ENCODE measurements at regions not wholly inside any gene's neighbourhood (a gene's known extent, or its start where the extent isn't known, plus 50 kb on each side); places are given as distances from the start of the nearest gene placed in this dataset.
"Not testable (repeated sequence)": the region's sequence is repeated elsewhere in the genome, so short reads cannot be mapped to it uniquely, and the experiment has no call there.

DNA sequence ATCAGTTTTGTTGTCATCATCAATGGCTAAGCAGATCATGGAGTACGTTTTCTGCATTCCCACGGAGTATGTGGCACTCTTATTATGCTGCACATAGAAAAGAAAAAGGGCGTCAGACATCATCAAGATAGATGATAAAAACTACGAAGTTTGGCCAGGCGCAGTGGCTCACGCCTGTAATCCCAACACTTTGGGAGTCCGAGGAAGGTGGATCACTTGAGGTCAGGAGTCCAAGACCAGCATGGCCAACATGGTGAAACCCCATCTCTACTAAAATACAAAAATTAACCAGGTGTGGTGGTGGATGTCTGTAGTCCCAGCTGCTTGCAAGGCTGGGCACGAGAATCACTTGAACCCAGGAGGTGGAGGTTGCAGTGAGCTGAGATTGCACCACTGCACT, 312.8 kb downstream of the GOLGA6L6 start:
- DNase-seq, result not testable (repeated sequence)

DNA sequence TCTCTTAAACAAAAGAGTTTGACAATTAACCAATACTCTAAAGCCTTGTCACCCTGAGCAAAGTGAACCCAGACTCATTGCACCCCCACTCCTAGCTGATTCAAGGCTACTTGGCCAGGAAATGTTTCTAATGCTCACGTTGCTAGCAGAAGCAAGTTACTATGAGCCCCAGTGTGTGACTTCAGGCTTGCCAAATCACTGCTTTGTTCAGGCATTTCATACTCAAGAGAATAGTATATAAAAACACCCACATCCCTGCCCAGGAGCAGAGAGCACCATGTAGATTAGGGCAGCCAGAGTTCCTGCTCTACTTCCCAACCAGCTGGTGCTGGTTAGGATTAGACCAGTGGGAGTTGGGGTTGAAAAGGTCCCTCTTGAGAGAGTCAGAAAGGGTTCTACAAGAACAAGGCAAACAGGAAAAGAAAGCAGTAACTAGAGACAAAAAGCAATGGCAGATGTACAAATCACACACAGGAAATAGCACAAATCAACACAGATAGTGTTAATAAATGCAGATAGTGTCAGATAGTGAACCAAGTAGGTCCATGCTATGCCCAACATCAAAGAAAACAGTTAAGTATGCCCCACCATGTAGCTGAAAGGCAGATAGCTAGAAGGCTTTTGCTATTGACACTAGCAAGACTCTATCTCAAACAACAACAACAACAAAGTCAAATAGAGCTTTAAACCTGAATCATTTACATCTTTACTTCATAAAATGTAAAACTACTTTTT, 314.3 kb downstream of the GOLGA6L6 start:
- not testable (repeated sequence) for DNase-seq

DNA sequence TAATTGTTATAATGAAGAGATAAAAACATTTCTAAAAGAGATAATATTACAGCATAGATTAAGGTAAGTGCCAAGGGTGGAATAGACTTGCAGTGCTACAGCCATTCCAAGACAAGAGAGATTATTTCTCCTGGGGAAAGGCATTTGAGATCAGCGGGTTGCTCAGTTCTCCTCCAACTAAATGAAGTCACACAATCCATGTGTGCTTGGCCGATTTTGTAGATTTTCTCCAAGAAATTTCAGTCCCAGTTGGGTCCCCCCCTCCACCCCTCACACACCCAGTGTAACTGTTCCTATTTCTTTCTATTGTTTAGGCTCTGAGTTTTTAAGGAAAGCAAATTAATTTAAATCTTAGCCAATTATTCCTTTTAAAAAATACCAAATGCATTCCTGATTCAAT, 315.1 kb downstream of the GOLGA6L6 start:
- not testable (repeated sequence) for DNase-seq

DNA sequence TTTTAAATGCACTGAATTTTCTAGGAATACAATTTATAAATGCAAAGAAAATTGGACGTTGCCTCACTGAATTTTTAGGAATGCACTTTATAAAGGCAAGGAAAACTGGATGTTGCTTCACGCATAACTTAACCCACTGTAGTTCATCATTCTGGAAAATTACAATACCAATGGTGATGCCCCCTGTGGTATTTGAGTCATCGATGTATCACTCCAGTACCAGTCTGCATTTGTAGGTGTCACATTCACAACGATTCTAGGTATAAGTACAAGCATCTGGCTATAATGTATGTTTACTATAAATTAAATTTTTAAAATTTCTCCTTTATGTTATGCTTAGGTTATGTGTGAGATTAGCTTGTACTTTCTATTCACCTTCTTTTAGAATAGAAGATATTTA, 320.5 kb downstream of the GOLGA6L6 start:
- DNase-seq, result not testable (repeated sequence)

DNA sequence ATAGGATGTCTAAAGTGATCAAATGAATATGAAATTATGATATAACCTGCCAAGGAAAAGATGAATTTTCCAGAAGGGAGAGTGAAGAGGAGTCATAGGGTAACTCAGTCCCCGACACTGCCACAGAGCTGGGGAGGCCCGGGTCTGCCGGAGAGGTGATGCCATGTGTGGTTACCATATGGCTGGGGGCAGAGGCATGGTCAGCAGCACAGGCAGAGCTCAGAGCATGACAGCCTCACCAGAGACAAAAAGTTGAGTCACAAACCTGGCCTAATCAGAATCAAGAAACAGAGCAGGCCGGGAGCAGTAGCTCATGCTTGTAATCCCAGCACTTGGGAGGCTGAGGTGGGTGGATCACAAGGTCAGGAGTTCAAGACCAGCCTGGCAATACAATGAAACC, 322.4 kb downstream of the GOLGA6L6 start:
- DNase-seq, result not testable (repeated sequence)

DNA sequence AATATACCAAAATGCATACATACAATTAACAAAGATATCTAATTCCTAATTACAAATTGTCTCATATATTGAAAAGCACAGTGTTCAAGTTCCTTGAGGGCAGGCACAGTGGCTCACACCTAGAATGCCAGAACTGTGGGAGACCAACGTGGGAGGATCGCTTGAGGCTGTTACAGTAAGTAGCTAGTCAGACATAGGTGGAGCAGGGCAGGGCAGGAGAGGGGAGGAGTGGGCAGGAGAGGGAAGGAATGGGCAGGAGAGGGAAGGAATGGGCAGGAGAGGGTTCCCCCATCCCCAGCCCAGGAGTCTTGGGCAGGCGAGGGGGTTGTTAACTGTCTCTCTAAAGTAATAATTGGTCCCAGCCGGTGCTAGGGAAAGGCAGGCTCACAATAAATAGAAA, 325.9 kb downstream of the GOLGA6L6 start:
- not testable (repeated sequence) for DNase-seq

DNA sequence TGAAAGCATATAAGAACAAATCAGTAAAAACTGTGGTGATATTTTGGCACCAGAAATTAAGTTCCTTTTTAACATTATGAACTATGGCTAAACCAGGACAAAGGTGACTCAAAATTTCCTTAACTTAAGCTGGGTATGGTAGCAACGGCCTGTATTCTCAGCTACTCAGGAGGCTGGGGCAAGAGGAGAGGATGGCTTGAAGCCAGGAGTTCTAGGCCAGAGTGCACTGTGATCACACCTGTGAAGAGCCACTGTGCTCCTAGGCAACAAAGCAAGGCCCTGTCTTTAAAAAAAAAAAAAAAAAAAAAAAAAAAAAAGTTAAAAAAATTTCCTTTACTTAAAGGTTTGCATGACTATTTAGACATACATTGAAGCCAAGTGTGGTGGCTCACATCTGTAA, 327.5 kb downstream of the GOLGA6L6 start:
- DNase-seq, result not testable (repeated sequence)

DNA sequence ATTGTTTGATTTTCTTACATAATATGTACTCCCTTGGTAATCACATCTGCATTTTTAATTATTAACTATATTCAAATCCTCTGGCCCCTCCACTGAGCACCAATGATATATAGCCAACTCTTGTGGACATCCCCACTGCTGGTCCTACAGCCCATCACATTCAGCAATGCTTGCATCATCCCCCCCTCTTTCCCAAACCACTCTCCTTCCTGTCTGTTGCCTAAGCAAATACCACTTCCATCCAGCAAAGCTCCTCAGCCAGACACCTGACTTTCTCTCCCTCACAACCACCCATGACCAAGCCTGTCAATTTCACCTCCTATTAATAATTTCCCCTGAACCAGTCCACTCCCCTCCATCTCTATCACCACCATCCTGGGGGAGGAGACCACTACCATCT, 330.1 kb downstream of the GOLGA6L6 start:
- DNase-seq, result not testable (repeated sequence)

DNA sequence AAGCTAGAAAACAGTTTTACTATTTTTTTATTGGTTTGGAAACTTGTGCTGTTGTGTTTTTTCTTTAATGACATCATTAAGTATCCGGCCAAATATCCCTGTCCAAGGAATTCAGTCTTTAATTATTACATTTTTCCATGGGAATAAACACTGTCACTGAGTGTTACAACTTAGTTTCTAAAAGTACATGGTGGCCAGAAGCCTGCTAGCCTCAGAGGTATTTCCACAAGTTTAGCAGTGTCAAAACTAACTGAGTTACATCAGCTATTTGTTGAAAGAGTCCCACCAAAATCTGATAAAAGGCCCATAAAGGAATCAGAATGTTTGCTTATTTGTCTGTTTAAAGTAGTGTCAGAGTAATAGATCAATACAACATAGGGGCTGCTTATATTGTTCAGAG, 331.6 kb downstream of the GOLGA6L6 start:
- DNase-seq, result not testable (repeated sequence)

DNA sequence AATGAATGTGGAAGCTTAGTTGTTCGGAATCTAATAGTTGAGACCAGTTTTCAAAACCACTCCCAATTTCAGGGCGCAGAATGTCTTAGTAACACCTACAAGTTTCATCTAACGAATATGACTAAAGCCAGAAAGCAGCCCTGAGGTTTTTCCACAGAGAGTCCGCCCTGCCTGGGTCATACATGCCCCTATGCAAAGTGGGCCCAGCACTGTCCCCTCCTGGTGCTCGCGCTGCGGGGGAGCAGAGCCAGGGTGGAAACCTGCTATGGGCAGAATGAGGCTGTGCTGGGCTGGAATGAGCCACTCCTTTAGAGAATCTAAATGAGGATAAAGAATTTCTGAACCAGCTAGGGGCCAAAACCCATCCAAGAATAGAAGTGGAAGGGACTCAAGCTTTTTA, 334.0 kb downstream of the GOLGA6L6 start:
- not testable (repeated sequence) for DNase-seq

DNA sequence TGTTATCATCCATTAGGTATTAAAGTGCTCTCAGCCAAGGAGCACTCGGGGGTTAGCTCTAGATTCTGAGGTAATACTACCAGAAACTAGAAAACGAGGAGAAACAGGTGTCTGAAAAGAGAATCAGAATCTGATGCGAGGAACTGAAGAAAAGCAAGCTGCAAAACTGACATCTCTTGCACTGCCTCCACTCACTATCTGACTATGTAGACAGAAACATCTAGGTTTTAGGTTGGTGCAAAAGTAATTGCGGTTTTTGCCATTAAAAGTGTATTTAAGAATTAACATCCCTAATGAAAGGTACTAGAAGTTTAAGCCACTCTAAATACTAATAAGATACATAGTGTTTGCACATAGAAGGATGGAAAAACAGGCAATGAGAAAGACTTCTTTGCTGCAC, 334.4 kb downstream of the GOLGA6L6 start:
- DNase-seq, result not testable (repeated sequence)

DNA sequence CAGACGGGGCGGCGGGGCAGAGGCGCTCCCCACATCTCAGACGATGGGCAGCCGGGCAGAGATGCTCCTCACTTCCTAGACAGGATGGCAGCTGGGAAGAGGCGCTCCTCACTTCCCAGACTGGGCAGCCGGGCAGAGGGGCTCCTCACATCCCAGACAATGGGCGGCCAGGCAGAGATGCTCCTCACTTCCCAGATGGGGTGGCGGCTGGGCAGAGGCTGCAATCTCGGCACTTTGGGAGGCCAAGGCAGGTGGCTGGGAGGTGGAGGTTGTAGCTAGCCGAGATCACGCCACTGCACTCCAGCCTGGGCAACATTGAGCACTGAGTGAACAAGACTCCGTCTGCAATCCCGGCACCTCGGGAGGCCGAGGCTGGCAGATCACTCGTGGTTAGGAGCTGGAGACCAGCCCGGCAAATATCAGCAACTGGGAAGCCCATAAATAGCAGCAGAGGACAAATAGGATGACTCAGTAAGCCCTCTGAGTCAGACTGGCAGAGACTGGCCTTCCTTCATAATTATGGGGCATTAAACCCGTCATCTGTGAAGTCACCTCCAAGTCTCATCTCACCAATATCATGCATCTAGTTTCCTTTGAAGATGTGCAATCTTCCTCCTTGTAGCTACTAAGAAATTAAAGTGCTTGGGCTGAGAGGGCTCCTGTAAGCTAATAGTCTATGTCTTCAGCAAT, 337.3 kb downstream of the GOLGA6L6 start:
- not testable (repeated sequence) for DNase-seq

DNA sequence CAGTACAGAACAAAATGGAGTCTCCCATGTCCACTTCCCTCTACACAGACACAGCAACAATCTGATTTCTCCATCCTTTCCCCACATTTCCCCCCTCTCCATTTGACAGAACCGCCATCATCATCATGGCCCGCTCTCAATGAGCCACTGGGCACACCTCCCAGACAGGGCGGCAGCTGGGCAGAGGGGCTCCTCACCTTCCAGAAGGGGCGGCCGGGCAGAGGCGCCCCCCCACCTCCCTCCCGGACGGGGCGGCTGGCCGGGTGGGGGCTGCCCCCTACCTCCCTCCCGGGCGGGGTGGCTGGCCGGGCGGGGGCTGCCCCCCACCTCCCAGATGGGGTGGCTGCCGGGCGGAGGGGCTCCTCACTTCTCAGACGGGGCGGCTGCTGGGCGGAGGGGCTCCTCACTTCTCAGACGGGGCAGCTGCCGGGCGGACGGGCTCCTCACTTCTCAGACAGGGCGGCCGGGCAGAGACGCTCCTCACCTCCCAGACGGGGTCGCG, 337.9 kb downstream of the GOLGA6L6 start:
- not testable (repeated sequence) for DNase-seq

DNA sequence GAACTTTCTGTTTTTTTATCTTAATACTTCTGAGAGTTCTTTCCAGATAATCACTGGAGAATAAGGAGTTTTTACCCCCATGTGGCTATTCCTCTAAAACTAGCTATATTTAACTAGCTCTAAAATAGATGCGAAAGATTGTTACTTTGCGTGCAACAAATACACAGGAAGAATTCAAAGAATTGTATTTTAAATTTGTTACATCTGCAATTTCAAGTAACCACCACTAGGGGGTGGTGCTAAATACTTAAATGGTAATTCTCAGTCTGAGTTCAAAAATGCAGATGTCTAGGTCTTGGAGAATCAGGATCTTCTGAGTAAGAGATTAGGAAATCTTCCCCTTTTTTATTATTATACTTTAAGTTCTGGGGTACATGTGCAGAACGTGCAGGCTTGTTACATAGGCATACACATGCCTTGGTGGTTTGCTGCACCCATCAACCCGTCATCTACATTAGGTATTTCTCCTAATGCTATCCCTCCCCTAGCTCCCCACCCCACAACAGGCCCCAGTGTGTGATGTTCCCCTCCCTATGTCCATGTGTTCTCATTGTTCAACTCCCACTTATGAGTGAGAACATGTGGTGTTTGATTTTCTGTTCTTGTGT, 346.9 kb downstream of the GOLGA6L6 start:
- DNase-seq, result not testable (repeated sequence)

DNA sequence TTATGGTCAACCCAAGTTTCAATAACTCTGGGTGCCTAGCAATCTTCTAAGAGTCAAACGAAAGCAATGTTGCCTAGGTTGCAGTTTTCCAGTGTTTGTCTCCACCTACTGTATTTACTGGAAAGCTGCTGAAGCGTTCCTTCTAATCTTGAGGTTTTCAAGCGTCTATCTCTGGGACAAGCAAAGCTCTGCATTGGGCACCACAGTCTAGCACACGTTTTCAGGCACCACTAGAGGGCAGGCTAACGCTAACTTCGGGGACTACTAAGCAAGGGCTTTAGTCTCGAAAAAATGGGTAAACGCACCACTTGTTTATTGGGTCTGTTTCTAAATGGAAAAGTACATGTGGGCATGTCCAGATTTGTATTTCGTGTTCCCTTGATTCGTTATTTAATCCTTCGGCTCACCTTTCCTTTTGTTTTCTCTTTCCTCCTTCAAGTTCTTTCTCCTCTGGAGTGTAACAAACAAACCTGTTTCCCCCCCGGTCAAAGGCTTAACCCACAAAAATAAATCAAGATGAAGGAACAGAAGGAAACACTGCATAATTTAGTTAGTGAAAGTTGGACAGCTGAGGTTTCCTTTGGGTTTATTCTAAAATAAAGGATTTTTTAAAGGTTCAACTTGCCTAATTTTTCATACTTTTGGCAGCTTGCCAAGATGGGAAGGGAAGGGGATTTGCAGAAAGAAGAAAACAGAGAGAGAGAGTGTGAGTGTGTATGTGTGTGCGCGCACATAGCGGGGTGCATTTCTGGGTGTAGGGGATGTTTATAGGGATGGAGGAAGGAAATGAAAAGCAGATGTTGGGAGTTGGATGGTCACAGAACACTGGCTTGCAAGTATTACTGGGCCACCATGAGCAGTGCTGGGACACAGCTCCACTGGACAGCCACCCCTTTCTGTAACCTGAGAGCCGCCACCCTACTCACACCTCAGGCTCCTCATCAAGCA, 348.3 kb downstream of the GOLGA6L6 start:
- peak; percentile 42 for DNase-seq

DNA sequence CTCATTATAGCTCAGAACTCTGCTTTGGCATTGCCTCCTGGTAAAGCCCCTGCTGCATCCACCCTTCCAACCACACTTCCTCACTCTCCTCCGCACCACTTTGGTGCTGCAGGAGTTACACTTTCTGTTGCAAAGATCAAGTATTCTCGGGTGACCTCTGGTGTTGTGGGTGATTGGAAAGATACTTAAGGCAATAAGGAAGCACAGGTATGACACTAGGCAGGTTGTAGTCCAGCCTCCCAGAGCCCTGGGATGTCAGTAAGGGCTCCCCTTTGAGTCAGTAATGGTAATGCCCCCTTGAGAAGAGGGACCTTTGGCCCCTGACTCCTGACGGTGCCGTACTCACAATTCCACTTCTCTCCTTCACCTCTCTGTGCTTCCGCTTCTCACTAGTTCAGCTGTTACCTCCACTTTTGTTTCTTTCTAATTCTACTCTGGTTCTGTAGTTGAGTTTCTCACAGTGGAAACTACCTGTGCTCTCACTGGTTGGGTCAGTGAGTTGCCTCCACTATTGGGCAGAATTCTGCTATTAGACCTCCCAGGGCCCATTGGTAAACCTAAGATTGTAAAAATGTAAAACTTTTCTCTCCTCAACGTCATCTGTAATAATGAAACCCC, 350.0 kb downstream of the GOLGA6L6 start:
- not testable (repeated sequence) for DNase-seq

DNA sequence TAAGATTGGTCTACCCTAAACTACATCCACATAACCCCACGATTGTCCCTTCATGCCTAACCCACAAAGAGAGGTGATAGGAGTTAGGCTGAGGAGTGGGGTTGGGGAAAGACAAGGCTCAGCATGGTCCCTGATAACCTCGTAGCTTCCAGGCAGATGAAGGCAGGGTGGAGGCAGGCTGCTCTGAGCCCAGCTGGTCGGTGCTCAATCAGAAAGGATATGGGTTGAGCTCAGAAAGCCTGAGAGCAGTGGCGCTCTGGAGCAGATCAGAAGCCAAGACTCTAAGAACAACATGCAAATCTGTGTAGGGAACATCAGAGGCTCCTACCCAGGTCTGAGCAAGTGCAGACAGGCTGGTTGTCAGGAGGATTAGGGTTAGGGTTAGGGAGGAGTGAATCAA, 353.0 kb downstream of the GOLGA6L6 start:
- DNase-seq, result not testable (repeated sequence)

DNA sequence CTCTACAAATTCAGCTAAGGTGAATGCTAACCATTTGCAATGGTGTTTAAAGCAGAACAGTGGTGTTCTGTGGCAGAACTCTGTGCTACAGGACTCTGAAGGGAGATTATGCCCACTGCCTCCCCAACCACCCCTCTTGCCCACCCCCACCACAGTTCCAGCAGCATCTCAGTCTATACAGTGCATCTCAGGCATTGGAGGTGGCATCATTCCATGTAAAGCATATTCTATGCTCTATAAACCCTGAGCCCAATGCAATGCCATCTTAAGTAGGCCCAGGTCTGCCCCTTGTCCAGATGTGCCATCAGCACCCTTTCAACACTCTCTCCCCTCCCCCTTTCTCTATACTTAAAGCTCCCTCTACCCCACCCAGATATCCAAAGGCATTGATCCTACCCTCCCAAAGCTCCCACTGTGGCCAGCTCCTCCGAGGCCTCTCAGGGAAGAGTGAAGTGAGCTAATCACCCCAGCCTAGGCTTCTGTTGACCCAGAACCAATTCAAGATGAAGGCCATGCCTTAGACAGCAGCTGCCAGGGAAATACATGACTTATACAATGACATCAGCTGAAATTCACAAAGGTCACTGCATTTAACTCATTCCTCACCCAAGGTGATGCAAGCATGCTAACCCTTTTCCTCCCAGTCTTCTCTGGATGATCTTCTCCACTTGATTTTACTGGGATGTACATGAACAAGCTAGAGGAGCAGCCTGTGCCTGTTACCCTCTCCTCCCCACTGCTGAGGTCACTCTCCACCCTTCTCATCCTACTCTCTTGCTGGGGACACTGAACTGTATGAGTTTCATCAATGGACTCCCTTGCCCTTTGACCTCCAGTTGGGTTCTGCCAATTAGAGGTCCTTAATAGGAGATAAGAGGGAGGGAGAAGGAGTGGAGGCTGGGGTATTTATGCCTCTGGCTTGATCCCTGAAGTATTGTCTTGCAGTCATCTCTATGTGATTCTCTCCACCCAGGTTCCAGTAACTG, 353.9 kb downstream of the GOLGA6L6 start:
- not testable (repeated sequence) for DNase-seq

DNA sequence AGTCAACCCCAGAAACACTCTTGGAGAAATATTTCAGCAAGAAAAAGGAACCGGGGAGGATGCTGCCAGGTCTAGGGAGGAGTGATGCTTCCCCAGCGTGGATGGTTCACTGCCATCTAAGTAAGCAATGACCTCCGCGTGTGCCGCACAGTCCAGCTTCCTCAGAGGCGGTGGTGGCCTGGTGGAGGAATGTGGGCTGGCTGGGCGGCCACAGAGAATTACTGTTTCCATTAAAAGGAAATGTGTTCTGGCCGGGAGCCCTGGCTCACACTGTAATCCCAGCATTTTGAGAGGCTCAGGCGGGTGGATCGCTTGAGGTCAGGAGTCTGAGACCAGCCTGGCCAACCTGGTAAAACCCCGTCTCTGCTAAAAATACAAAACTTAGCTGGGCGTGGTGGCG, 356.7 kb downstream of the GOLGA6L6 start:
- not testable (repeated sequence) for DNase-seq

DNA sequence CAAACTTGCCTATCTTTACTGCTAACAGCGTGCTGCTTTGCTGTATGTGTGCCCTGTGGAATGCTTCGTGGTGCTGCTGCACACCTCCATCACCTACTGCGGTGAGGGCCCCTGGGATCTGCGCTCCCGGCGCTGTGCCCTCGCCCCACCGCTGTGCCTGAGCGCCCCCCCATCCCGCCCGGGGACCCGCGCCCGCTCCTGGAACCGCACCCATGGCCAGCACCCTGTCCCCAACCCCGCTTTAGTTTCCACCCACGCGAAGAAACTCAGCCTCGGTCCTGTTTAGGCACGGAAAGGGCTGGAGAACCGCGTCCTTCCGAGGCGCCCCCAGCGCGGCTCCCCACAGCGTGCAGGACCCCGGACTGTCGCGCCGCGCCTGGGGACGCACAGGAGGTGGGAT, 373.4 kb downstream of the GOLGA6L6 start:
- DNase-seq, result not testable (repeated sequence)

DNA sequence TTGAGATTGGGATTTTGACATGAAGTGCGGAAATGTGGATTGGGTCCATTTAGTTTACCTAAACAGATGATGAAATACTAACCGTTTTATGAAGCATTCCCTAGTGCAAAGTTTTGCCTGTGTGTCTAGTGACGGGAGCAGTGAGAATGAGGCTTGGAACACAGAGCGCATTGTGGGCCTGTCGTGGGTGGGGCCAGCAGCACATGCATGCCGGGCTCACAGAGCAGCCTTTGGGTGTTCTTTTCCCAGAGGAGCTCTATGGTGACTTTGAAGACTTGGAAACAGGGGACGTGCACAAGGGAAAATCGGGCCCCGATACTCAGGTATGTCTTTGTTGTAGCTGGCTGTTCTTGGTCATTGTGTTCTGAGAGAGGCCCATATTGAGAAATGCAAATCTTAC, 388.1 kb downstream of the GOLGA6L6 start:
- not testable (repeated sequence) for DNase-seq
